ENCODE measurements at regions not wholly inside any gene's neighbourhood (a gene's known extent, or its start where the extent isn't known, plus 50 kb on each side); places are given as distances from the start of the nearest gene placed in this dataset.
"Not testable (repeated sequence)": the region's sequence is repeated elsewhere in the genome, so short reads cannot be mapped to it uniquely, and the experiment has no call there.

DNA sequence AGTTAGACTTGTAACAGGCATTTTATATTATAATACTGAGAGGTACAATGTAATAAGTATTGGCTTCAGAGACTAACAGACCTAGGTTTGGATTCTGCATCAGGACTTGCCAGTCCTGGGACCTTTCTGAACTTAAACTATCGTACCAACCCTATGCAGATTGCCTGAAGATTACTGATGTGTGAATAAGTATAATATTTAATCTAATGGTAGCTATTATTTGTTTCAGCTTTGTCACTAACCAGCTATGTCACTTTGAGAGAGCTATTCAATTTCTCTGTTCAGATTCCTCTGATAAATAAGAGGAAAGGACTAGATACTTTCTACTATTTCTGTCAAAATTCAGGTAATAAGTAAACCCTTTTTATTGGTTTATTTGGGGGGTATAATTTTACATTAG lies 184.4 kb upstream of the NECTIN3 start:
- intact Hi-C loops (cut with DNase I) = no loop called here
- Histone ChIP-seq H3K27me3 (no peaks in the 10 kb centered on the region), H3K4me1 (no peaks in the 10 kb centered on the region), H3K27ac (no peak overlapping the region), H3K36me3 (no peaks in the 10 kb centered on the region), H3K4me3 (no peak overlapping the region), H3K9me3 (no peaks in the 10 kb centered on the region)
- no peak for DNase-seq
- no peak for TF ChIP-seq CTCF (IDR thresholded peaks at IDR 0.05)
- no peak for ATAC-seq

GRCh38 chr3:110888625-110889375 lies 182.8 kb upstream of the NECTIN3 start:
- ATAC-seq; H3K27ac ChIP-seq; DNase-seq; H3K4me3 ChIP-seq; H3K27me3 ChIP-seq; intact Hi-C loops (cut with DNase I); H3K9me3 ChIP-seq; H3K36me3 ChIP-seq; H3K4me1 ChIP-seq: not testable (repeated sequence)

GRCh38 chr3:110889376-110889699 lies 182.3 kb upstream of the NECTIN3 start:
- H3K27ac ChIP-seq; DNase-seq; H3K4me3 ChIP-seq; intact Hi-C loops (cut with DNase I); H3K9me3 ChIP-seq; H3K36me3 ChIP-seq; H3K27me3 ChIP-seq; ATAC-seq; H3K4me1 ChIP-seq: not testable (repeated sequence)

DNA sequence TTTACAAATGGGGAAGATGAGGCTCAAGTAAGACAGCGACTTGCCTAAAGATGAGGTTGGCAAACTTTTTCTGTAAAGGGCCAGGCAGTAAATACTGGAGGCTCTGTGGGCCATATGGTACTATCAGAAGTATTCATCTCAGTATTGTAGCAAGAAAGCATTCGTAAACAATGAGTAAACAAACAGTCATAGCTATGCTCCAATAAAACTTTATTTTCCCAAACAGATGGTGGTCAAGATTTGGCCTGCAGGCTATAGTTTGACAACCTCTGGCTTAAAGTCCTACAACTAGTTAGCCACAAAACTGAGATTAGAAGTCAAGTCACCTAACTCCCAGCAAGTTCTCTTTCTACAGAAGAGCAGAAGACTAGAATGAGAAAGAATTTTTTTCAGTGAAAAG lies 177.0 kb upstream of the NECTIN3 start:
- intact Hi-C loops (cut with DNase I) = no loop called here
- no peak for DNase-seq
- Histone ChIP-seq H3K36me3 (no peaks in the 10 kb centered on the region), H3K27ac (no peak overlapping the region), H3K4me3 (no peak overlapping the region), H3K9me3 (no peaks in the 10 kb centered on the region), H3K4me1 (no peaks in the 10 kb centered on the region), H3K27me3 (no peaks in the 10 kb centered on the region)
- no peak for ATAC-seq
- TF ChIP-seq CTCF (IDR thresholded peaks at IDR 0.05) = no peak

DNA sequence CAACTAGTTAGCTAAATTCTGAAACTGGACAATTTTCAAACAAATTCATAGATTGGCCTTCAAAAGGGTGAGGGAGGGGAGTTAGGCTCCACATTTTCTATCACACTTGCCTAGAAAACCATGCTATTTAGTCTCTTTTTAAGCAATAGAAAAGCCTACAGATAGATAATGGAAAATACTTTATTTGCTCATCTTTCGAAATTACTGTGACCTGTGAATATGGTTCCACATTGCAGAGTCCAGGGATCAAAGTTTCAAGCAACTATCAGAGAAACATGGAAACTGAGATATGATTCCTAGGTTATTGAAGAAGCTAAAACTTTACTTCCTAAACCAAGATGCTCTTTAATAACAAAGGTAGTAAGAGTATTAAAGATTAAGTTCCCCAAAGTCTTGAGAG lies 176.6 kb upstream of the NECTIN3 start:
- H3K4me1 ChIP-seq = no peaks in the 10 kb centered on the region
- no peaks in the 10 kb centered on the region for H3K36me3 ChIP-seq
- no peaks in the 10 kb centered on the region for H3K9me3 ChIP-seq
- ATAC-seq (no peak), DNase-seq (no peak)
- H3K4me3 ChIP-seq = no peak overlapping the region
- no peak for TF ChIP-seq CTCF (IDR thresholded peaks at IDR 0.05)
- no peak overlapping the region for H3K27ac ChIP-seq
- H3K27me3 ChIP-seq = no peaks in the 10 kb centered on the region
- intact Hi-C loops (cut with DNase I) = no loop called here

- Histone ChIP-seq H3K27me3 (no peaks in the 10 kb centered on the region), H3K4me1 (no peaks in the 10 kb centered on the region), H3K27ac (no peak overlapping the region), H3K9me3 (no peaks in the 10 kb centered on the region), H3K36me3 (no peaks in the 10 kb centered on the region), H3K4me3 (no peak overlapping the region)
- intact Hi-C loops (cut with DNase I) = no loop called here
- TF ChIP-seq CTCF (IDR thresholded peaks at IDR 0.05) = no peak
- no peak for ATAC-seq
- DNase-seq = no peak
Observed at GRCh38 chr3:110897046-110897445, 174.6 kb upstream of the NECTIN3 start.

DNA sequence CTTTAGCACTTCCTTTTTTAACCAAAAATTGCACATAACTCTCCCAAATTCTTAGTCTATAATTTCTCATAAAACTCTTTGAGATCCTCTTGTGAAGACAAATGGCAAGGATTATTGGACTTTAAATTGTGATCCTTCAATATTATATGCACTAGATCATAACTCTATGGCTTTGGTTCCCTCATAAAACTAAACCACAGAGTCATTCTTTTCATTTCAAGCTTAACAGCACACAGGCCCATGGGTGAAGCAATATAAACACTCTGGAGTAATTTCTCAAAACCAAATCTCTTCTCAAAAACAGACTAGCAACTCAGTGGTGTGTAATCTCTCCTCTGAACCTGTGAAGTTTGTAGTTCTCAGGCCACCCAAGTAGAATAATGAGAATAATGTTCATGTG lies 171.0 kb upstream of the NECTIN3 start:
- no peaks in the 10 kb centered on the region for H3K4me1 ChIP-seq
- no peaks in the 10 kb centered on the region for H3K27me3 ChIP-seq
- H3K36me3 ChIP-seq = no peaks in the 10 kb centered on the region
- ATAC-seq (no peak), DNase-seq (no peak)
- intact Hi-C loops (cut with DNase I) = no loop called here
- TF ChIP-seq CTCF (IDR thresholded peaks at IDR 0.05) = no peak
- no peaks in the 10 kb centered on the region for H3K9me3 ChIP-seq
- H3K4me3 ChIP-seq = no peak overlapping the region
- no peak overlapping the region for H3K27ac ChIP-seq

Data from upper lobe of right lung (tissue), 1 donor.